D721Med (cell line): ENCODE measurements at regions not wholly inside any gene's neighbourhood (a gene's known extent, or its start where the extent isn't known, plus 50 kb on each side); places are given as distances from the start of the nearest gene placed in this dataset.

Experiments
- DNase-seq: peaks from one replicate; pipeline ENCODE4 v3.0.0; 2011; ENCODE audit warnings: low spot score; ENCODE audit not compliant: insufficient read length
- FAIRE-seq: peaks from 2 replicates; lab custom pipeline; 2011; peaks lifted over from hg19 to GRCh38; lab: Jason Lieb, UNC
- TF ChIP-seq, protein P1 (sequence below): IDR thresholded peaks from 2 replicates; pipeline ENCODE4 v1.5.1; 2012; ENCODE audit warnings: mild to moderate bottlenecking, control low read depth; ENCODE audit not compliant: insufficient read depth; ENCODE audit errors: missing control alignments

DNA sequence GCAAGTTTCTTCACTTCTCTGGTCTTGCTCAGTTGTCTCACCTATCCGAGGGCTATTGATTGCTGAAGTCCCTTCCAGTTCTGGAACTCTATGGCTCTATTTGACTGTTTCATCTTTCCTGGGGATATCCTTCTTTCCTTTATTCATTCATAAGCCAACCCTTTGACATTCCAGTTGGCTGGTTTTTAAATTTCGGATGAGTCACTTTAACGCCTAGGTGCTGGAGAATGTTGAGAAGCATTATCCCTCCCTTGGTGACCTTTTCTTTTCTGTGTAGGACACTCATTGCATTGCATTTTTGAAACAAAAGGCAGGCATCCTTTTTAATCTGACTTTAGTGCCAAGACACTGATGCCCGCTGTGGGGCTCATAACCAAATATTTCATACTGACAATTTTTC, 307.1 kb downstream of the TSN start:
- FAIRE-seq (no peak), DNase-seq (no peak)
- TF ChIP-seq, protein P1, sequence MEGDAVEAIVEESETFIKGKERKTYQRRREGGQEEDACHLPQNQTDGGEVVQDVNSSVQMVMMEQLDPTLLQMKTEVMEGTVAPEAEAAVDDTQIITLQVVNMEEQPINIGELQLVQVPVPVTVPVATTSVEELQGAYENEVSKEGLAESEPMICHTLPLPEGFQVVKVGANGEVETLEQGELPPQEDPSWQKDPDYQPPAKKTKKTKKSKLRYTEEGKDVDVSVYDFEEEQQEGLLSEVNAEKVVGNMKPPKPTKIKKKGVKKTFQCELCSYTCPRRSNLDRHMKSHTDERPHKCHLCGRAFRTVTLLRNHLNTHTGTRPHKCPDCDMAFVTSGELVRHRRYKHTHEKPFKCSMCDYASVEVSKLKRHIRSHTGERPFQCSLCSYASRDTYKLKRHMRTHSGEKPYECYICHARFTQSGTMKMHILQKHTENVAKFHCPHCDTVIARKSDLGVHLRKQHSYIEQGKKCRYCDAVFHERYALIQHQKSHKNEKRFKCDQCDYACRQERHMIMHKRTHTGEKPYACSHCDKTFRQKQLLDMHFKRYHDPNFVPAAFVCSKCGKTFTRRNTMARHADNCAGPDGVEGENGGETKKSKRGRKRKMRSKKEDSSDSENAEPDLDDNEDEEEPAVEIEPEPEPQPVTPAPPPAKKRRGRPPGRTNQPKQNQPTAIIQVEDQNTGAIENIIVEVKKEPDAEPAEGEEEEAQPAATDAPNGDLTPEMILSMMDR: no peak

DNA sequence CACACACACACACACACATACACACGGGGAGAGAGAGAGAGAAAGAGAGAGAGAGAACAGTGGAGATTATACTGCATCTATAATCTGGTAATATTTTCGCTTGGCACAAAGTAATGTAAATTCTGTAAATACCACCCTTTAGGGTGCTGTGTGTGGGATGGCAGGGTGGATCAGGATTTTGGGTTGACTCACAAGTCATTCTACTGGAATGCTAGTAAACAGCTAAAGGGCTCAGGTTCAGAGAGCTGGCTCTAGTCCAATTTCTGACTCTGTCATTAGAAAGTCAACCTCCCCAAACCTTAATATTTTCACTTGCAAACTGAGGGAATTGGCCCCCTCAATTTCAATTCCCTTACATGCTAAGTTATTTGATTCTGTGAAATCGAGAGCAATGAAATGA, 308.3 kb downstream of the TSN start:
- DNase-seq: no peak
- no peak for FAIRE-seq
- TF ChIP-seq, protein P1: no peak

DNA sequence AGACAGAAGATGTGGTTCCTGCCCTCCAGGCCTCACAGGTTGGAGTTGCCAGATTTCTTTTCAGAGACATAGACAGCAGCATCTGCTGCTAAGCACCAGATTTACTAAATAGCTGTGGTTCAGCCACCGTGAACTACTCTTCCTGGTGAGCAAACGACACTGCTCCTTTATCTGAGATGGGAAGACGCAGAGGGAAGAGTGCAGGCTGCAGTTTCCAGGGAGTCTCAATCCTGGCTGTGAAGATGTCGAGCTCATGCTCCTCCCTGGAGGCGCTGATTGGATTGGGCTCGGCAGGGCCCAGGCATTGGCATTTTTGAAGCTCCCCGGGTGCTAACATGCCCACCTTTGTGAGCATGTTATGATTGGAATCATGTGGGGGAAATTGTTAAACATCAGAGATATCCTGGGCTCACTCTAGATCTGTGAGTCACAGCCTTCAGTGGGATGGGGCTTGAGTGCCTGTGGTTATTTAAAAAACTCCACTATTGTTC, 314.8 kb downstream of the TSN start:
- DNase-seq (no peak), FAIRE-seq (no peak)
- TF ChIP-seq, protein P1: no peak

DNA sequence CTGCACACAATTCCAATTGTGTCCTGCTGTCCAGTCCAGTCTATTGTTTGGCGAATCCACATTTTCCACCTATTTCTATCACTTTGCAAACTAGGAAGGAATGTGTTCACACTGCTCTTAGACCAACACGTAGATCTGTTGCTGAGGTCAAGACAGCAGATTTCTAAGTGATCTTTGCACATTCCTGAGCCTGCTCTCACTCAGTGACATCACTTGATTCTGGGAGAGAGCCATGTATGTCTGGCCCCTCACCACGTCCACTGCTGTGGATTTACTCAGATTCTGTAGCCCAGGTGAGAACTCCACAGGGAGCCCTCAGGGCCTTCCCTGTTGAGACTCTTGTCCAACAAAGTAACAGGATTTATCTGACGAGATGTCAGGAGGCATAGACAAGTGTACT, 317.2 kb downstream of the TSN start:
- TF ChIP-seq, protein P1: no peak
- DNase-seq (no peak), FAIRE-seq (no peak)

DNA sequence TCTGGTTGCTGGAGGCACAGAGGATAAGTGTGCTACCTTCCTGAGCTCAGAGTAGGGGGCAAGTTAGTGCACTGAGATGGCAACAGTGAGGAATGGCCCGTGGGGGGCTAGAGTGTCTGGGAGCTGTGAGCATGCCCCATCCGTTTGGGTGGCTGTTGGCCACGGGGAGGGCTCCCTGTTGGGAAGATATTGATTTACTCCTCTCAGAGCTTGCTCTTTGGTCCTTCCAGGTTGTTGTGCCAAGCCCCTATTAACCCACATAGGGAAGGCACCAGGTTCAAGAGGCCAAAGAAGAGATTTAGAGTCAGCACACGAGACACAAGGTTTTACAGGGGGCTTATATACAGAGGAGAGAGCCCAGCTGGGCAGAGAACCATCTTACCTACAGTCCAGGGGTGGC, 318.8 kb downstream of the TSN start:
- FAIRE-seq (no peak), DNase-seq (no peak)
- TF ChIP-seq, protein P1: no peak

DNA sequence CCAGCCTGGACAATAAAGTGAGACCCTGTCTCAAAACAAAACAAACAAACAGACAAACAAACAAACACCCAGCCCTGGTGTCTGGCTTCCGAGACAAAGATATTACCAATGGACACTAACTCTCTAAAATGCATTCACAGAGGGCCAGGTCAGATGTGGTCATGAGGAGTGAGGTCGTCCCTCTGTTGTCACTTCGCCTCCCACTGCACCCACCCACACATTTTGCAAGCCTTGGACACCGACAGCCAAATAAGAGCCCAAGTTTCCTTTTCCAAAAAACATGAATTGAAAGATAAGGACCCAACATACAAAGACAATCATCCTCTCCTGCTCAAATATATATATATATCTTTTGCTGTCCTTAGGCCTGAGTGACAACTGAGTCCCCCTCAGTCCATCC, 319.9 kb downstream of the TSN start:
- TF ChIP-seq, protein P1: no peak
- no peak for FAIRE-seq
- no peak for DNase-seq

DNA sequence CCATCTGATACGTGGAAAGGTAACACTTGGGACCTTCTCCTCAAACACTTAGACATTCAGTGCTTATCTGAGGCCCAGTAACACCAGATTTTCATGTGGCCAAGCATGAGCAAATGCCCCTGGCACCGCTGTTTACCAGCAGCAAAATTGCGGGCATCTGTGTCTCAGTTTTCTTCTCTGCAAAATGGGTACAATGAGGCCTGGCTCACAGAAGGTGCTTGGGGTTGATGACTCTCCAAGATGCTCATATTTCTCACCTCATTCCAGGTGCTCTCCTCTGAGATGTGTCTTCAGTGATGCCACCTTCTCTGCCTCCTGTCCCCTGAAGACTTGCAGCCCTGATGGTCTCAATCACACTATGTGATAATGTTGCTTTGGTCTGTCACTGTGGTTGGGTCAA, 321.7 kb downstream of the TSN start:
- TF ChIP-seq, protein P1: no peak
- no peak for DNase-seq
- FAIRE-seq: no peak
